ENCODE measurements at regions not wholly inside any gene's neighbourhood (a gene's known extent, or its start where the extent isn't known, plus 50 kb on each side); places are given as distances from the start of the nearest gene placed in this dataset.

DNA sequence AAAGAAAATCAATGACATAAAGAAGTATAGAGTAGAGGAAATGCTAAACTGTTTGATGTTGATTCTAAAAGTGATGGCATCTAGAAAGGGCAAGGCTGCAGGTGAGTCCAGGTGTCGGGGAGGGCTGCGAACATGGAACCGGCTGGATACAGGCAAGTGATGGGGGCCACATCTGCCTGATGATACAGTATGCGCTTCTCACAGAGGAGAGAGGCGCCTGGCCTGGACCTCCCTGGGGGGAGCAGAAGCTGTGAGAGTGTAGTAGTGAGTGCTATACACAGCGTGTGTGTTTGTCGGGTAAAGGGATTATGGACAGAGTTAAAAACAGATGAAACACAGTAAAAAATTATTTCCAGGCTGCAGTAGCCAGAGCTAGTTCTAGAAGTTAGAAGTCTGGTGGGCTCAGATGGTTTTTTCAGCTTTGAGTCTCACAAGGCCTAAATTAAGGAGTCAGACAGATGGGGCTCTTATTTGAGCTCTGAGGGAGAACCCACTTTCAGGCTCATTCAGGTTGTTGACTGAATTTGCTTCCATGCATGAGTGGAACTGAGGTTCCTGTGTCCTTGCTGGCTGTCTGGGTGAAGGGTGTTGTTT is 195.8 kb upstream of the ARG1 start (continued):
- TF ChIP-seq CTBP2 (IDR thresholded peaks at IDR 0.05; ENCODE audit: borderline replicate concordance, insufficient read depth, insufficient read length, low read length) (no peak), EZH2 (IDR thresholded peaks at IDR 0.05; ENCODE audit: low read depth, low read length, severe bottlenecking) (no peak)
